GM19463 (cell line): ENCODE measurements at regions not wholly inside any gene's neighbourhood (a gene's known extent, or its start where the extent isn't known, plus 50 kb on each side); places are given as distances from the start of the nearest gene placed in this dataset.

Source experiments
- ATAC-seq: cut with Tn5 transposase; IDR thresholded peaks from one replicate; pipeline ENCODE4 v1.9.1; 2021; ENCODE audit warnings: mild to moderate bottlenecking, moderate library complexity; ENCODE audit not compliant: unreplicated experiment

DNA sequence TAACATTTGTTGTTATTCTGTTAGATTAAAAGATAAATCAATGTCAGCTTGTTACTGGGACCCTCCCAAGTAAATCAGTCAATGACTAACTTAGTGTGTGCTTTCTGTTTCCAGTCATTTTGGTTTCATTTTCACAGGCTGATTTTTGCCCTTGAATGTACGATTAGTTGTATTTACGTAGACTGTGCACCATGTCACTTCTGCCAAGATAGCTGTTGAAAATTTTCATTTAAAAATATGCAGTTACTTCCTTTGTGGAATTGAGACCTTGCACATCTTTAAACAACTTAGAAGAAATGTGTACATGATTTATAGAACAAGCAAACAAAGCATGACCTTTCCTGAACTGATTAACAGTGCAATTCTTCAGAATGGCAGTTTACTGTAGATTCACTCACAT lies 944.8 kb upstream of the CITED2 start:
- ATAC-seq: peak; percentile 91

DNA sequence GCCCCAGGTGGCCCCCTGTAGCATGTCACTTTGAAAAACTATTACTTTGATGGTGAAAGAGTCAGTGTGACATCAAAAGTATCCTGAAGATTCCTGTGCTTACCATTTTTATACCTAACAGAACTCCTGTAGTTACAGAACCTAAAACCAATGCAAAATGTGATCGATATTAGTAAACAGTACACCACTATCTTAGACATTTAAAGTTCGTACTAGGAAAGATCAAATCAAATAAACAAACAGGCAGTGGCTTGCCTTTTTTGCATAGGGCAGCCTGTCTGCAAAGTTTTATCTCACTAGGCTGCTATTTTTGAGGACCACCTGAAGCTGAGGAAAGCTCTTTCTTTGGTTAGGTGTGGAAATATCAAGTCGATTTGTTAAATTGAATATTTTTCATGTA lies 944.0 kb upstream of the CITED2 start:
- no peak for ATAC-seq

DNA sequence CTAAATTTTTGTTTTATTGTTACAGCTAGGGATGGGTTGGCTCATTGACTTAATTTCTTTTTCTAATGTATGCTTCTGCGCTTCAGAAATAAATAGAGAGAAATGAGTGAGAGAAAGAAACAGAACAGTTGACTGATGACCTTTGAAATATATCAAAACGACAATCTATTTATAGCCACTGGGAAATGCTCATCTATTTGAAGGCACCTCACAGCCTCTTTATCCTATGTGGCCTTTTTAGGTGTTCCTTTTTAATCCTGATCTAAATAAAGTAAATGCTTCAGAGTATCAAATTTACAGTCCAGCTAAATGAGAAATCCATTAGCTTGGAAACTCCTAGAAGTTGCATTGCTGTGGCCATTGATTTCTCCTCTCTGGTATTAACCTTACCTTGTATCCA lies 943.5 kb upstream of the CITED2 start:
- no peak for ATAC-seq

DNA sequence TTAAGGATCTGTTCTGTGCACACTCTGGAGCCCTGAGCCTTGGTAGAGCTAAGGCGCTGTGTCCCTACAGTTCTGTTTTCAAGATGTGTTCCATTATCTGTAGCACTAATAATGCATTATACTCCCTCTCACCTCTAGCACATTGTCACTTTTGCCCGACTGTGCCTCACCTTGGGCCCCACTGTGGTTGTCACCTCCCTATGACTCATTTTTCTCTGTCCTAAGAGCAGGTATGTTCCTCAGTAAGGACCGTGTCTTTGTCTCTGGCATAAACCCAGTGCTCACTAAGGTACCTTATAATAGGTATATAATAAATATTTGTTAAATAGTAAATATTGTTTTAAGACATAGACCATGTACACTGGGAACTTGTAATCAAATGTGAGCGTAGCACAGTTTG lies 942.5 kb upstream of the CITED2 start:
- ATAC-seq: no peak

DNA sequence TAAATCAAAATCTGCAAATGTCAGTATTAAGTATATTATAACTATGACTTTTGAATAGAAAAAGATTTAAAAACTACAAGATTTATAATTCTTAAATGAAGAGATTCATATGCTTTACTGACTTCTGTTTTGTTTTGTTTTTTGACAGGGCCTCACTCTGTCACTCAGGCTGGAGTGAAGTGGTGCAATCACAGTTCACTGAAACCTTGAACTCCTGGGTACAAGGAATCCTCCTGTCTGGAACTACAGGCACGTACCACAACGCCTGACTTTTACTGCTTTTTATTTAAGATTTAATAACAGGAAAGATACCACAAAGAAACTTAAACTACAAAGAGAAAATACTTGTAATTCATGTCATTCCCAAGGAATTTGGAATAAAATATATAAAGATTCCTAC lies 940.2 kb upstream of the CITED2 start:
- no peak for ATAC-seq

DNA sequence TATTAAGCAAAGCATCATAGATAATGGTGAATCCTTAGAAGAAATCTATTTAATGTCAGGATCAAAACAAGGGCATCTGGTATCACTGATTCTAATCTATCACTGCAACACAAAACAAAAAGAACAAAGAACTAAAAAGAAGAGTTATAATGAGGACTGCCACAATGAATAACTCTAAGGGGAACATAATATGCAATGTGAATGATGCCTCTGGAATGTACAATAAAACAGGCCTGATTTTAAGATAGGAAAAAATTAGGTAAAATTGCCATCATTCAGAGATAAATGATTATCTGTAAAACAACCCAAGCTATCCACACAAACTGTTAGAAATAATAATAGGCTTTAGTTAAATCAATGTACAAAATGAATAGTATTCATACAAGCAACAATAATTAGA lies 936.7 kb upstream of the CITED2 start:
- no peak for ATAC-seq

DNA sequence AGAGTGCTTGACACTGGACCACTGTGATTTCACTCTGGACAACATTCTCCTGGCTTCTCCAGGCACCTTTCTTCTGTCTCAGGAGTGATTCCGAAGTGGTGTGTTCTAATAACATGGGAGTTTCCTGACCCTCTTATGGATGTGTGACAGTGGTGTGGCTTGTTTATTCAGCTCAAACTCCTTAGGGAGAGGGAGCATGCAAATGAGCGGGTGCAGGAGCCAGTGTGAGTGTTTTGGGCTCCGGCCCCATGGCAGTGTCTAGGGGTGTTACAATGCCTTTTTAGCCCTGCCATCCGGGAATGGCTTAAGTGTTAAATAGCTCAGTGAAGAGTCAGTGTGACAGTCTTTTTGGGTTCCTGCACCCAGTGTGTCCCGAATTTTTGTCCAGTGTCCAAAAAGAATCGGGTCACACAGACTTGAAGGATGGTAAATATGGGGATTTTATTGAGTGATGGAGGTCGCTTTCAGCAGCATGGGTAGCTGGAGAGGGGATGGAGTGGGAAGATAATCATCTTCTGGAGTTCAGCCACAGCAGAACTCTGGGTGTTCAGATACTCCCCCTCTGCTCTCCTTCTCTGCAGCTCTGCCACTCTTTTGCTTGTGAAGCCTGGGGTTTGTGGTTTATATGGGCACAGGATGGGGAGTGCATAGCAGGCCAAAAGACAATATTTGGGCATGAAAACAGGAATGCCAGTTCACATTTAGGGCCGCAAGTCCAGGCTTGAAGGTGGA lies 928.9 kb upstream of the CITED2 start:
- no peak for ATAC-seq

DNA sequence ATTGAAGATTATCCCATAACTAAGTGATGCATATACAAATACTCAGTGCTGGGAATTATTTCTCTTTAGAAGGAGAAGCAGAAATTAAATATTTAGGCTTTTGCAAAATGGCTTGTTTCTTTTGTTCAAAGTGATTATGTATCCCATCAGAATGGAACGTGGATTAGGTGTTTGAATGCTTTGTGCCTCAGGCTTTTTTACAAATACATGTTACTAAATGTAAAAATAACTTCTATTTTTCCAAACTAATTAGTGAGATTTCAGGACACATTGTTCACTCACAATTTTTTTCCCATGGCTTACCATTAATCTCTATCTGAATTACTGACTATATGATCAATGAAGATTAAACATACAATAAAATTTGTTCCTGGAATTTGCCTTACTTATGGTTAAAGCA lies 925.9 kb upstream of the CITED2 start:
- ATAC-seq: no peak

DNA sequence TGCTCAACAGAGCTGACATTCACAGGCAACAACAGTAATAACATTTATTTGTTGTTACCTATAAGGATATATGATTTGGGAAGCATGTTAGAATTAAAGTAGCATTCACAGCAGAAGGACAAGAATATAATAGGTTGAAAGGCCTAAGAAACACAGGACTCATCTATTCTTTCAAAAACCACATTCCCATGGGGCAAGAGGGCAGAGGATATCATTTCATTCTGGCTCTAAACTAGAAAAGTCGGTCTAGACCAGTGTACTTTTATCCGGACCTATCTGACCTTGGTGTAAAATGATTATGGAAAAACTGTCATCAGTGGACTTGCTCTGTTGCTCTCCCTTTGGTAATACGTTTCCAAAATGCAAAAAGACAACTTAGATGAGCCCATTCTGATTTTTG lies 914.7 kb upstream of the CITED2 start:
- no peak for ATAC-seq

DNA sequence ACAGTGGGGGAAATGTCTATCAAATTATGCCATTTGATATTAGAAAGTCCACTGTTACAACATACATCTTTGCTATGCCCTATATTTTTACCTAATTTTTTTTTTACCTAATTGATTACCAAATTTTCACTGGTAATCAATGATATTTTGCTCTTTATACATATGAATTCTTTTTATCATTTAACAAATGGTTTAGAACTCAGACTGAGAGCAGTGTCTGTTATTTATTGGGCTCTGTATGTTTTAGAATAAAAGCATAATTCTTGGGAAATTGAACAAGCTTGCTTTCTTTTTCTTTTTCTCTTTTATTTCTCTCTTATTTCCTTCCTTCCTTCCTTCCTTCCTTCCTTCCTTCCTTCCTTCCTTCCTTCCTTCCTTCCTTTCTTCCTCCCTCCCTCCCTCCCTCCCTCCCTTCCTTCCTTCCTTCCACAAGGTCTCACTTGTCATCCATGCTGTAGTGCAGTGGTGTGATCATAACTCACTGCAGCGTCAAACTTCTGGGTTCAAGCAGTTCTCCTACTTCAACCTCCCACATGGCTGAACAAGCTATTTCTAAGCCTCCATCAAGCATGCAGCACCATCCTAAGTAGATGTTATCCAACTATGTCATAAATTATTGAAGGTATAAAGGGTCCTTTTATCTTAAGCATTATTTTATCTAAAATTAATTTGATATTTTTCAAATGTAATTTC lies 911.7 kb upstream of the CITED2 start:
- no peak for ATAC-seq

DNA sequence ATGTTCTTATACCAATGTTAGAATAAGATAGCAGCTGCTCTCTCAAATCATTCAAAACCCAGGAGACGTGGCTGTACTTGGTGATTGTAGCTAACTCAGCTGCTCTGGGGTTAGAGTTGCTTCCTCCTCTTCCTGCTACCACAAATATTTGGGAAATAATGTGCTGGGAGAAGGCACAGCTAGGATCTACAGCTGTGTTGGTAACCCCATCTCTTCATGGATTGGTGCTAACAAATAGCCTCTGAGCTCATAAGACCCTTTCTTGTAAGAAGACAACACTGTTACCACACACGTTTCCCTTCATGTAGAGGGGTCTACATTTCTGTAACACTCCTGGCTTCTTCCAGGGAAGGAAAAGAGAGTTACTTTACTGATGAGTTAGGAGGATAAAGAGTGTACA lies 911.0 kb upstream of the CITED2 start:
- ATAC-seq: no peak

DNA sequence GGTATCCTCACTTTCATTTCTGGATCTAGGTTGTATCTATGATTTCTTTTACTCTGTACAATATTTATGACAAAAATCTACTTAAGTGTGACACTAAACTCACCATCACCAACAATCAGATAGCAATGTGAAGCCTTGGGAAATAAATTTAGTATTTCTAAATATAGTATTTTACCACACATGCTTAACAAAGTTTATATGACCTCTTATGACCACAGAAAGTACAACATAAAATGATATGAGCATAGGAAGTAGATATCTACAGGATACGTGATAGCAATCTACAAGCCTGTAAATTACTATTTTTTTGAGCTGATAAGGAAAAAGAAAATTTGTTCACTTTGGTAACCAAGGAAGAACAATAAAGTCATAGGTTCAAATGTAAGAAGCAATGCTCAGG lies 910.4 kb upstream of the CITED2 start:
- ATAC-seq: no peak

DNA sequence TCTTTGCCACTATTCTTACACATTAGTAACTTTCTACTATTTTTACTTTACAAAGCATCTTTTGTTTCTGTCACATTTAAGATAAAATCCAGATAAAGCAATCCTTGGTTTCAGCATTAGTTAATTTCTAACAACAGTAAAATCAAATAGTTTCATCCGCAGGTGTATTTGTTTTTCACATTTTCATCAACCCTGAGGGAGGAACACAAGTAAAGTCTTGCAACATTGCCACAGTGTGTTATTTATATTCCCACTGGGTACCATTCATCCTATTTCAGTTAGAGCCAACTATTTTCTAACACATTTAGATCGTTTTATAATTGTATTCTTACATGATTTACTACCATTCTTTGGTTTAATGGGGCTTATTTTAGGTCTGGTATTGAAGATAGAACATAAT lies 908.7 kb upstream of the CITED2 start:
- no peak for ATAC-seq

DNA sequence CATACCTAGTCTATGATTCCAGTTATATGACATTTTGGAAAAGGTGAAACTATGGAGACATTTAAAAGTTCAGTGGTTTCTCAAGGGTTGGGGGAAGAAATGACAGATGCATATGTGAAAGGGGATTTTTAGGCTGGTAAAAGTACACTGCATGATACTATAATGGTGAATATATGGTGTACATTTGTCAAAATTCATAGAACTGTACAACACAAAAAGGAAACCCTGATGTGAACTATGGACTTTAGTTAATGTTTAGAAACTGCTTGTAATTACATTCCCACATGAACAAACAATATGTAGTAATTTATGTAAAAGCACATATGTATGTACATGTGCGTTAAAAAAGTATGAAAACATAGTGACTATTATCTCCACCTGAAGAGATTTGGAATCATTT lies 907.3 kb upstream of the CITED2 start:
- ATAC-seq: no peak

DNA sequence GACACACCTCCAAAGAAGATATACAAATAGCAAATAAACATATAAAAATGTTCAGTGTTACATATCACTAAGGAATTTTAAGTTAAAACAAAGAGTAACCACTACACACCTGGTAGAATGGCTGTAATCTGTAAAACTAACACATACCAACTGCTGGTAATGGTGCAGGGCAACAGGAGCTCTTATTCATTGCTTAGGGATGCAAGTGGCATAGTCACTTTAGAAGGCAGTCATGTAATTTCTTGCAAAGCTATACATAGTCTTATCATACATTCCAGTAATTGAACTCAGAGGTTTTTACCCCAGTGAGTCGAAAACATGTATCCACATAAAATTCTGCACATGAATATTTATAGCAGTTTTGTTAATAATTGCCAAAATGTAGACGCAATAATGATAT lies 906.8 kb upstream of the CITED2 start:
- no peak for ATAC-seq

DNA sequence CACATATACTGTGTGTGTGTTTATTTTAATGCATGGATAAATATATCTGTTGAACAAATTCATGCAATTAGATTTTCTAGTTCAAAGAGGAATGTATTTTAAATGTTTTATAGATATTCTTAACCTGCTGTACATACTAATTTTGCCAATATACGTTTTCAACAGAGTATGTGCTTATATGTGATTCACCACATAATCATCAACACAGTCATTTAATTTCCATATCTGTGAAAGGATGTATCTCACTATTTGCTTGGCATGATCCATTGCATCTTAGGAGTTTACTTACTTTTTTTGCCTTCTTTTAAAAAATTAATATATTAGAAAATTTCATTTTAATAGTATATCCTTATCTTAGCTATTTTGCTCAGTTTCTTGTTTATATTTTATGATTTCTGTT lies 902.3 kb upstream of the CITED2 start:
- no peak for ATAC-seq

DNA sequence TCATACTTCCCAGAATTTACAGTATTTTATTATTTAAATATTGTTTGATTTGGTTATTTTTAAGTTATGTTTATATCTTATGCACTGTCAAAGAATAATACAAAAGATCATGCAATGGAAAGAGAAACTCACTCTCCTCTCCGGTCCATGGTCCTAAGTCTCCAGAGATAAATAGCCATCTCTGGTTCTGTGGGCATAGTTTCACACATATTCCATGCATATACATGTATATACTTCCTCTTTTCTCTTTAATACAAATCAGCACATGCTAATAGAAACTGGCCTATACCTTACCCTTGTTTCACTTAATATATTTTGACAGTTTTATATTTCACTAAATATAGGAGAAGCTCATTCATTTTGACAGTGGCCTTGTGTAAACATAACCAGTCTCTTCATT lies 901.7 kb upstream of the CITED2 start:
- no peak for ATAC-seq

DNA sequence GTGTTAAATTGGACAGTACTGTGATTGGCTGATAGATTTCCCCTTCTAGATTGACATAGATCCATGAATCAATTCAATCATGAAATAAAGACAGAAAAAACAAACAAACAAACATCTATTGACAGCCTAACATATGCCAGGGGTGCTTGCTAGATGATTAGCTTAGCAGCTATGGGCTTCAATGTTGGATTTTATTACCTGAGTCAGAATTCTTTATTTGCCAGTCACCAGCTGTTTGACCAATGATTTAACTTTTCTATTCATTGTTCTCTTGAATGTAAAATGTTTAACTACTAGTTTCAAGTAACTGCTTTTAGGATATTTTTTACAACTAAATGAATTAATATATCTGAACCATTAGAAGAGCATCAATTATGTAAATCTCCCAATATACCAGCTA lies 901.3 kb upstream of the CITED2 start:
- no peak for ATAC-seq

DNA sequence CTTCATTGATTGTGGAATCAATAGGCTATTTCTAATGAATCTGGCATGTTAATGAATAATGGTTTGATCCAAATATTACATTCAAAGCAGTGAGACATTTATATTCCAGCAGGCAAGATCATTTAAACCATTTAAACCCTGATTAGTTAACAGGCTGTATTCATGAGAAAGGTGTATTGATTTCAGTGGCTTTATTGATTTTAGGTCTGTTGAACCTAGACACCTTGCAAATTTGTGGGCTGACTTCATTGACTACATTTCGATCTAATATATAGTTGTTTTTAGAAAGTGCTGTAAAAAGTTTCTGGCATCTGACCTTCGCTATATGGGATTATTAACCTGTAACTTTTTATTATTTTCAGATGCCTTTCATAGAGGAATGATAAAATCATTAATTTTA lies 900.1 kb upstream of the CITED2 start:
- no peak for ATAC-seq

DNA sequence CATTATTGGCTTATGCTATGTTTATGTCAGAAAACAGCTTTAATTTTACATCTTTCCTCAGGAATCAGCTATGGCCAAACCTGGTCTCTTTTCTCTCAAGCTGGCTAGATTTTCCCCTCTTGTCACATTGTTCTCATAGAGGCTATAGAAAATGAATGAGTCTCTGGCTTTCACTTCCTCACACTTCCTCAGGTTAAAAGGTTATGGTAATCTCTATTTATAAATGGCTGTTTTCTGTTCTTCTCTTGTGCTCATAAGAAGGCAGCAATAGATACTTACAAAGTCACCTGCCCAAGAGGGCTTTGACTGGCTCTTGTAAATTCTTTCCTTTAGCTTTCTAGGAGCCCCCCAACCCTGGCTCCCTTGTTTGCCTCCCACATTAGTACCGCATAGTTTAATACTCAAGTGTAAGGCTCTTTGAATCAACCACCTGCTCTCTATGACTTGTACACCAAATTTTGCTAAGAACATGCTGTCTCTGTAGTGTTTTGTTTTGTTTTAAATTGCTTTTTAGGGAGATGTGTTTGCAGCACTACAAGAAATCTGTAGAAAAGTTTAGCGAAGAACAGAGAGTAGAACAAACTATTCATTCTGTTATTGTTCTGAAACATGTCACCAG lies 897.4 kb upstream of the CITED2 start:
- peak; percentile 97 for ATAC-seq

DNA sequence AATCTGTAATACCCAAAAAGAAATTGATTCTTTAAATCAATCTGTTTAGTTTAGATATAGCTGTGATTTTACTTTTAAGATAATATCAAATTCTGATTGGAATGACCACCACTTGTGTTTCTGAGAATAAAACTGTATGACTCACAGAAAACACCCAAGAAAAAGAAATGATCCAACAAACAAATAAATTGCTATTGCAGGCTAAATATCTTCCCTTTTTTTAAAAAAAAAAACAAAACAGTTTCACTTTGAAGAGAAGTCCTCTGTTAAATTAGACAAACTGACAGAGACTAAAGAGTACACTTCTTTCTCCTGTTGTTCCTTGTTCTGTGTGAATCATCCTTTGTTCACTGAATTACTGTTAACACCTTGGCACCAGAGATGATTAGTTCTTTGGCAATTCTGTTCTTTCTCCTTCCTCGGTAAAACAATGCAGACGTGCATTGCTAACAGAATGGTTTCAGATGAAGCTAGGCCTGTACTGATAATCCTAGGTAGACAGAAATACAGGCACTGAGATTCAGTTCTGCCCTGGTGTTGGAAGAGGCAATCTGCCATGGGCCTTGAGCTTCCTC lies 895.2 kb upstream of the CITED2 start:
- no peak for ATAC-seq

DNA sequence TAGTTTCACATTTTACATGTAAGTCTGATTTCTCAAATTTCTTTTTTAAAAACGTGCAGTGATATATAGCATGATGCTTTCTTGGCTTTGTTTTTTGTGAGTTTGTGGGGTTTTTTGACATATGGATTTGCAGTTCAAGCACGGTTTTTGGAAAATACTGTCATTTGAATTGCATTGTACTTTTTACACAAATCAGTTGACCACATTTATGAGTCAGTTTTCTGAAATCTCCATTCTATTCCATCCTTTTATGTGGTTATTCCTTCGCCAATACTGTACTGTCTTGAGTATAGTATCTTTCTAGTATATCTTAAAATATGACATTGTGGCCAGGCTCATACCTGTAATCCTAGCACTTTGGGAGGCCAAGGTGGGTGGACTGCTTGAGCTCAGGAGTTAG lies 890.0 kb upstream of the CITED2 start:
- ATAC-seq: no peak
